Loucy (cell line): ENCODE measurements at regions not wholly inside any gene's neighbourhood (a gene's known extent, or its start where the extent isn't known, plus 50 kb on each side); places are given as distances from the start of the nearest gene placed in this dataset.

ENCODE experiments used
- CTCF ChIP-seq: fragments of 200-600 bp; sonication (generic); conservative IDR thresholded peaks from 2 replicates; pipeline ENCODE4 v1.5.1; 2014; ENCODE audit warnings: mild to moderate bottlenecking, antibody characterized with exemption, low read length
- EZH2phosphoT487 ChIP-seq: fragments of 200-600 bp; IDR thresholded peaks from 2 replicates; pipeline ENCODE4 v1.6.1; 2018; ENCODE audit warnings: antibody characterized with exemption, mild to moderate bottlenecking, moderate library complexity, borderline replicate concordance

- no peak for TF ChIP-seq CTCF
- TF ChIP-seq EZH2phosphoT487 = no peak
These were observed 59.3 kb downstream of the EBLN2 start for GRCh38 chr3:73120710-73121109.
